ENCODE measurements at regions not wholly inside any gene's neighbourhood (a gene's known extent, or its start where the extent isn't known, plus 50 kb on each side); places are given as distances from the start of the nearest gene placed in this dataset.

DNA sequence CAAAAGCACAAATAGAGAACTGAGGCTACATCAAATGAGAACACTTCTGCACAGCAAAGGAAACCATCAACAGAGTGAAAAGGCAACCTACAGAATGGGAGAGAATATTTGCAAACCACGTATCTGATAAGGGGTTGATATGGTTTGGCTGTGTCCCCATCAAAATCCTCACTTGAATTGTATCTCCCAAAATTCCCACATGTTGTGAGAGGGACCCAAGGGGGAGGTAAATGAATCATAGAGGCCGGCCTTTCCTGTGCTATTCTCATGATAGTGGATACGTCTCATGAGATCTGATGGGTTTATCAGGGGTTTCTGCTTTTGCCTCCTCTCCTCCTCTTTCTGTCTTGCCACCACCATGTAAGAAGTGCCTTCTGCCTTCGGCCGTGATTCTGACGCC is 120.6 kb upstream of the FRMD4A start:
- TF ChIP-seq ZNF133 (tag by site-specific recombination; IDR thresholded peaks at IDR 0.05) (no peak), PRDM10 (tag by site-specific recombination; IDR thresholded peaks at IDR 0.05) (no peak), ZNF274 (IDR thresholded peaks at IDR 0.05; ENCODE audit: low read length) (no peak), ZNF274 (tag by site-specific recombination; IDR thresholded peaks at IDR 0.05; ENCODE audit: borderline replicate concordance) (no peak), ZNF510 (tag by site-specific recombination; IDR thresholded peaks at IDR 0.05; ENCODE audit: insufficient replicate concordance) (no peak), FEZF1 (tag by site-specific recombination; IDR thresholded peaks at IDR 0.05) (no peak), ZNF645 (tag by site-specific recombination; IDR thresholded peaks at IDR 0.05) (no peak), CTCF (tag by site-specific recombination; IDR thresholded peaks at IDR 0.05) (no peak), HOXC10 (CRISPR knock-in tag; IDR thresholded peaks at IDR 0.05) (no peak), ZNF2 (tag by site-specific recombination; IDR thresholded peaks at IDR 0.05) (no peak), ZNF184 (tag by site-specific recombination; IDR thresholded peaks at IDR 0.05) (no peak), ZBTB7A (tag by site-specific recombination; IDR thresholded peaks at IDR 0.05; ENCODE audit: low read depth) (no peak)
